ENCODE measurements at regions not wholly inside any gene's neighbourhood (a gene's known extent, or its start where the extent isn't known, plus 50 kb on each side); places are given as distances from the start of the nearest gene placed in this dataset.

DNA sequence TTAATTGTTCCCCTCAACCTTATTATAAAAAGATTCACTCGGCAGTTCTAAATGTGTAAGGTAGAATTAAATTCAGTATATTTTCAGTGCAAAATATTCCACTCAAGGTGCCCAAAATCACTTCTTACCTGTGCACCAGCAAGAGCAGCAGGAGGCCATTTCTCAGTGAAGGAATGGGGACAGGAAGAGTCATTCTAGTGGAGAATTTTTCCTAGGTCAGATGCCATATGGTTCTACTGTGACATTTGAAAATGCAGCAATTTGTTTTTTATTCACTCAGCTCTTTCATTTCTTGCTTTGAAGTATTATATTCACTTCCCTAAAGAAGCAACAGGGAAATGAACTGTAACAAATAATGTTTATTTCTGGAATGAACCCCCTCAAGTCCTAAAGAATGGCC, 264.0 kb upstream of the SYT1 start (continued):
- no peak for TF ChIP-seq ZNF629 (tag by site-specific recombination; IDR thresholded peaks at IDR 0.05)
- TF ChIP-seq ZNF529 (tag by site-specific recombination; IDR thresholded peaks at IDR 0.05; ENCODE audit: insufficient replicate concordance), result no peak
- no peak for TF ChIP-seq ZNF549 (tag by site-specific recombination; IDR thresholded peaks at IDR 0.05)
- TF ChIP-seq, protein P1, sequence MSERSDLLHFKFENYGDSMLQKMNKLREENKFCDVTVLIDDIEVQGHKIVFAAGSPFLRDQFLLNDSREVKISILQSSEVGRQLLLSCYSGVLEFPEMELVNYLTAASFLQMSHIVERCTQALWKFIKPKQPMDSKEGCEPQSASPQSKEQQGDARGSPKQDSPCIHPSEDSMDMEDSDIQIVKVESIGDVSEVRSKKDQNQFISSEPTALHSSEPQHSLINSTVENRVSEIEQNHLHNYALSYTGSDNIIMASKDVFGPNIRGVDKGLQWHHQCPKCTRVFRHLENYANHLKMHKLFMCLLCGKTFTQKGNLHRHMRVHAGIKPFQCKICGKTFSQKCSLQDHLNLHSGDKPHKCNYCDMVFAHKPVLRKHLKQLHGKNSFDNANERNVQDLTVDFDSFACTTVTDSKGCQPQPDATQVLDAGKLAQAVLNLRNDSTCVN (tag by site-specific recombination; optimal IDR thresholded peaks at IDR 0.05), result no peak

DNA sequence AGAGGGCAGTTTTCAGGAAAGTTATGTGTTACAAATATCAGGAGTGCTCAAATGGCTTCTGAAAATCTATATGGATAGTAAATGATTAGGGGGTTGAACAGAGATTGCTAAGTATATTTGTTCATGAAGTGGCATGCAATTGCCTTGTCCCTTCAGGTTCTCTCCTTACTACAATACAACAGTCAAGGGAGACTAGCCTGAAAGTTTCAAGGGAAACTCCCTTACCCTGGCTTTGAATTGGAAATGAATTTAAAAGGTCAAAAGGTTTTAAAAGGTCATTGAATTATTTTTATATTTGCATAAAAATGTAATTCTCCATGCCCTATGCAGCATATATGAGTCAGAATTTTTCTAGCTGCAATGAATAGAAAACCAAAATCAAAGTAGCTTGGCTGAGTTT, 253.1 kb upstream of the SYT1 start:
- TF ChIP-seq ZNF335 (tag by site-specific recombination; conservative IDR thresholded peaks at IDR 0.05), result no peak
- TF ChIP-seq, protein P2, sequence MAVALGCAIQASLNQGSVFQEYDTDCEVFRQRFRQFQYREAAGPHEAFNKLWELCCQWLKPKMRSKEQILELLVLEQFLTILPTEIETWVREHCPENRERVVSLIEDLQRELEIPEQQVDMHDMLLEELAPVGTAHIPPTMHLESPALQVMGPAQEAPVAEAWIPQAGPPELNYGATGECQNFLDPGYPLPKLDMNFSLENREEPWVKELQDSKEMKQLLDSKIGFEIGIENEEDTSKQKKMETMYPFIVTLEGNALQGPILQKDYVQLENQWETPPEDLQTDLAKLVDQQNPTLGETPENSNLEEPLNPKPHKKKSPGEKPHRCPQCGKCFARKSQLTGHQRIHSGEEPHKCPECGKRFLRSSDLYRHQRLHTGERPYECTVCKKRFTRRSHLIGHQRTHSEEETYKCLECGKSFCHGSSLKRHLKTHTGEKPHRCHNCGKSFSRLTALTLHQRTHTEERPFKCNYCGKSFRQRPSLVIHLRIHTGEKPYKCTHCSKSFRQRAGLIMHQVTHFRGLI (tag by site-specific recombination; IDR thresholded peaks at IDR 0.05), result no peak
- no peak for TF ChIP-seq ZNF114 (tag by site-specific recombination; IDR thresholded peaks at IDR 0.05)
- no peak for TF ChIP-seq ZNF140 (tag by site-specific recombination; IDR thresholded peaks at IDR 0.05)
- TF ChIP-seq ZNF600 (tag by site-specific recombination; IDR thresholded peaks at IDR 0.05), result no peak
- TF ChIP-seq GFI1B (tag by site-specific recombination; IDR thresholded peaks at IDR 0.05), result no peak
- TF ChIP-seq ZNF426 (tag by site-specific recombination; IDR thresholded peaks at IDR 0.05), result no peak
- H3K9me3 ChIP-seq (ENCODE audit: control insufficient read depth, insufficient read depth, low read depth, low read length), result no peaks in the 10 kb centered on the region
- H3K4me1 ChIP-seq (ENCODE audit: control insufficient read depth, insufficient read depth, low read length), result no peaks in the 10 kb centered on the region
- H3K4me3 ChIP-seq (ENCODE audit: low read depth, low read length), result no peak overlapping the region
- POLR2A ChIA-PET, result no interaction called here
- H3K36me3 ChIP-seq (ENCODE audit: control insufficient read depth in 2 of 2, insufficient read depth in 1 of 2, low read length in 2 of 2), result no peaks in the 10 kb centered on the region
- H3K27ac ChIP-seq (ENCODE audit: extremely low read depth, low read depth, low read length), result no peak overlapping the region
- CTCF ChIA-PET, result interaction anchor here (0.6 kb wide), 1 partner anchor 659 kb away, joined by 3 read pairs; no protein-coding TSS in a partner anchor

DNA sequence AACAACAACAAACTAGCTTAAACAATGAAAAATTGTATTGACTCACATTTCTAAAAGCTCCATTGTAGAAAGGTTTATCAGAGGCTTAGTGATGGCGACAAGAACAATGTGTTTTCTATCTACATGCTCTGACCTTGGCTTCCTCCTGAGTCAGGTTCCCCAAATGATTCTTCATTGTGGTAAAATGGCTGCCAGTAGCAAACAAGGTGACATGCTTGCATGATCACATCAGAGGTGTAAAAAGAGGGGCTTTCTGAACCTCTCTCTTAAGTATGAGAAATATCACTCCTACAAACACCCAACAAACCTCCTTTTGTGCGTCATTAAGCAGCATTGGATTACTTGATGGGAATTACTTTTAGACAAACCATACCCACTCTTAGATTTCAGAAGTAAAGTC, 252.4 kb upstream of the SYT1 start:
- ChIA-PET POLR2A (no interaction called here), CTCF (interaction anchor here (0.6 kb wide), 1 partner anchor 660 kb away, joined by 3 read pairs; no protein-coding TSS in a partner anchor)
- Histone ChIP-seq H3K4me1 (ENCODE audit: control insufficient read depth, insufficient read depth, low read length) (no peaks in the 10 kb centered on the region), H3K27ac (ENCODE audit: extremely low read depth, low read depth, low read length) (no peak overlapping the region), H3K36me3 (ENCODE audit: control insufficient read depth in 2 of 2, insufficient read depth in 1 of 2, low read length in 2 of 2) (no peaks in the 10 kb centered on the region), H3K9me3 (ENCODE audit: control insufficient read depth, insufficient read depth, low read depth, low read length) (no peaks in the 10 kb centered on the region), H3K4me3 (ENCODE audit: low read depth, low read length) (no peak overlapping the region)
- no peak for TF ChIP-seq ZNF530 (tag by site-specific recombination; IDR thresholded peaks at IDR 0.05; ENCODE audit: low read depth)
- no peak for TF ChIP-seq MZF1 (tag by site-specific recombination; IDR thresholded peaks at IDR 0.05; ENCODE audit: borderline replicate concordance)
- TF ChIP-seq ZNF768 (tag by site-specific recombination; IDR thresholded peaks at IDR 0.05), result no peak
- TF ChIP-seq, protein P3, sequence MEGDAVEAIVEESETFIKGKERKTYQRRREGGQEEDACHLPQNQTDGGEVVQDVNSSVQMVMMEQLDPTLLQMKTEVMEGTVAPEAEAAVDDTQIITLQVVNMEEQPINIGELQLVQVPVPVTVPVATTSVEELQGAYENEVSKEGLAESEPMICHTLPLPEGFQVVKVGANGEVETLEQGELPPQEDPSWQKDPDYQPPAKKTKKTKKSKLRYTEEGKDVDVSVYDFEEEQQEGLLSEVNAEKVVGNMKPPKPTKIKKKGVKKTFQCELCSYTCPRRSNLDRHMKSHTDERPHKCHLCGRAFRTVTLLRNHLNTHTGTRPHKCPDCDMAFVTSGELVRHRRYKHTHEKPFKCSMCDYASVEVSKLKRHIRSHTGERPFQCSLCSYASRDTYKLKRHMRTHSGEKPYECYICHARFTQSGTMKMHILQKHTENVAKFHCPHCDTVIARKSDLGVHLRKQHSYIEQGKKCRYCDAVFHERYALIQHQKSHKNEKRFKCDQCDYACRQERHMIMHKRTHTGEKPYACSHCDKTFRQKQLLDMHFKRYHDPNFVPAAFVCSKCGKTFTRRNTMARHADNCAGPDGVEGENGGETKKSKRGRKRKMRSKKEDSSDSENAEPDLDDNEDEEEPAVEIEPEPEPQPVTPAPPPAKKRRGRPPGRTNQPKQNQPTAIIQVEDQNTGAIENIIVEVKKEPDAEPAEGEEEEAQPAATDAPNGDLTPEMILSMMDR (tag by site-specific recombination; IDR thresholded peaks at IDR 0.05), result no peak
- no peak for TF ChIP-seq ZNF843 (tag by site-specific recombination; IDR thresholded peaks at IDR 0.05)
- TF ChIP-seq, protein P4, sequence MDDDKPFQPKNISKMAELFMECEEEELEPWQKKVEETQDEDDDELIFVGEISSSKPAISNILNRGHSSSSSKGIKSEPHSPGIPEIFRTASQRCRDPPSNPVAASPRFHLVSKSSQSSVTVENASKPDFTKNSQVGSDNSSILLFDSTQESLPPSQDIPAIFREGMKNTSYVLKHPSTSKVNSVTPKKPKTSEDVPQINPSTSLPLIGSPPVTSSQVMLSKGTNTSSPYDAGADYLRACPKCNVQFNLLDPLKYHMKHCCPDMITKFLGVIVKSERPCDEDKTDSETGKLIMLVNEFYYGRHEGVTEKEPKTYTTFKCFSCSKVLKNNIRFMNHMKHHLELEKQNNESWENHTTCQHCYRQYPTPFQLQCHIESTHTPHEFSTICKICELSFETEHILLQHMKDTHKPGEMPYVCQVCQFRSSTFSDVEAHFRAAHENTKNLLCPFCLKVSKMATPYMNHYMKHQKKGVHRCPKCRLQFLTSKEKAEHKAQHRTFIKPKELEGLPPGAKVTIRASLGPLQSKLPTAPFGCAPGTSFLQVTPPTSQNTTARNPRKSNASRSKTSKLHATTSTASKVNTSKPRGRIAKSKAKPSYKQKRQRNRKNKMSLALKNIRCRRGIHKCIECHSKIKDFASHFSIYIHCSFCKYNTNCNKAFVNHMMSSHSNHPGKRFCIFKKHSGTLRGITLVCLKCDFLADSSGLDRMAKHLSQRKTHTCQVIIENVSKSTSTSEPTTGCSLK (tag by site-specific recombination; IDR thresholded peaks at IDR 0.05), result no peak
- TF ChIP-seq, protein P5, sequence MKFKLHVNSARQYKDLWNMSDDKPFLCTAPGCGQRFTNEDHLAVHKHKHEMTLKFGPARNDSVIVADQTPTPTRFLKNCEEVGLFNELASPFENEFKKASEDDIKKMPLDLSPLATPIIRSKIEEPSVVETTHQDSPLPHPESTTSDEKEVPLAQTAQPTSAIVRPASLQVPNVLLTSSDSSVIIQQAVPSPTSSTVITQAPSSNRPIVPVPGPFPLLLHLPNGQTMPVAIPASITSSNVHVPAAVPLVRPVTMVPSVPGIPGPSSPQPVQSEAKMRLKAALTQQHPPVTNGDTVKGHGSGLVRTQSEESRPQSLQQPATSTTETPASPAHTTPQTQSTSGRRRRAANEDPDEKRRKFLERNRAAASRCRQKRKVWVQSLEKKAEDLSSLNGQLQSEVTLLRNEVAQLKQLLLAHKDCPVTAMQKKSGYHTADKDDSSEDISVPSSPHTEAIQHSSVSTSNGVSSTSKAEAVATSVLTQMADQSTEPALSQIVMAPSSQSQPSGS (tag by site-specific recombination; IDR thresholded peaks at IDR 0.05; ENCODE audit: low read depth), result no peak
- TF ChIP-seq ZNF433 (tag by site-specific recombination; IDR thresholded peaks at IDR 0.05; ENCODE audit: low read depth), result no peak
- TF ChIP-seq ZFP3 (tag by site-specific recombination; IDR thresholded peaks at IDR 0.05; ENCODE audit: low read depth), result no peak
- no peak for TF ChIP-seq ZNF214 (tag by site-specific recombination; IDR thresholded peaks at IDR 0.05; ENCODE audit: borderline replicate concordance)

All from HEK293 (cell line).